HG03175 (cell line): ENCODE measurements at regions not wholly inside any gene's neighbourhood (a gene's known extent, or its start where the extent isn't known, plus 50 kb on each side); places are given as distances from the start of the nearest gene placed in this dataset.

Source experiments
- ATAC-seq: cut with Tn5 transposase; IDR thresholded peaks from one replicate; pipeline ENCODE4 v1.9.1; 2021; ENCODE audit warnings: mild to moderate bottlenecking, moderate library complexity; ENCODE audit not compliant: unreplicated experiment

GRCh38 chrX:40172401-40173142, 74.8 kb upstream of the BCOR start:
- ATAC-seq = no peak

- ATAC-seq = no peak
Observed at GRCh38 chrX:40171513-40172400, 74.0 kb upstream of the BCOR start.

GRCh38 chrX:40170830-40171512, 73.2 kb upstream of the BCOR start:
- no peak for ATAC-seq

- ATAC-seq = peak; percentile 61
Observed at GRCh38 chrX:40169193-40170101, 71.7 kb upstream of the BCOR start.

DNA sequence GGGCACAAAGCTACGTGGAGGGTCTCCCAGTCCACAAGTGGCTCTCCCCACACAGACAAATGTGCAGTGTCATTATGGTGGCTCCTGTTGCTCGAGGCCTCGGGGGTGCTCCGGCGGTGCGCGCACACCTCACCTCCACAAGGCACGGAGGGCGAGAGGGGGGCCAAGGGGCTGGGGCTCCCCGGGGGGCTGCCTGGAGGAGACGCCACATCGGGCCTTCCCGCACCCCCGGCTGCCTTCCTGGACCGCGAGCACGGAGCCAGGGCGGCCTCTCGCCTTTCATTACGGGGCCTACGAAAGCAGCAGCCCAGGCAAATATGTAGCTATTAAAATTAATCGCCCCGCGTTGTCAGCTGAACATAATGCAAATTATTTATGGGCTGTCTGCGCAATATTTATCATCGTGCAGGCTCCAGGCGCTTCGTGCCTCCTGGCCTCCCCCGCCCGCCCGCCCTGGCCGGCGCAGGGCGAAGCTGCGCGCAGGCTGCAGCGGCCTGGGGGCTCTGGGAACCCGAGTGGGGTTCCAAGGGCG, 70.8 kb upstream of the BCOR start:
- no peak for ATAC-seq

- ATAC-seq = no peak
Observed at GRCh38 chrX:40167850-40168479, 70.2 kb upstream of the BCOR start.

GRCh38 chrX:40167233-40167849, 69.6 kb upstream of the BCOR start:
- no peak for ATAC-seq

DNA sequence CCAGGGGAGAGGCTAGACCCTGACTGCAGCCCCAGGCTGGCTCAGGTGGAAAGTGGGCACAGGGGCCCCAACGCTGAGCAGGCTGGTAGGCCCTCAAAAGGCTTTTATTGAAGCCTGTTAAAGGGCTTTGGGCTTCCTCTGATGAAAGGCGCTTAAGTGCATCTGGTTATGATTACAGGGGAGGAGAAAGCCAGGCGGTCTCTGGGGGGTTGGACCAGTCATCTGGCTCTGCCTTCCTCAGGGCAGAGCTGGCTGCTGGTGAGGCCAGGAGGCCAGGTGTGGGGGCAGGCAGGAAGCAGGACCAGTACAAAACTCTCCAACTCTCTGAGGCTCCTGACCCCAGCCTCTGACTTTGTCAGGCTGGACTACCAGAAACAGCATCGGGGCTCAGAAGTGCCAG, 68.8 kb upstream of the BCOR start:
- ATAC-seq = no peak

DNA sequence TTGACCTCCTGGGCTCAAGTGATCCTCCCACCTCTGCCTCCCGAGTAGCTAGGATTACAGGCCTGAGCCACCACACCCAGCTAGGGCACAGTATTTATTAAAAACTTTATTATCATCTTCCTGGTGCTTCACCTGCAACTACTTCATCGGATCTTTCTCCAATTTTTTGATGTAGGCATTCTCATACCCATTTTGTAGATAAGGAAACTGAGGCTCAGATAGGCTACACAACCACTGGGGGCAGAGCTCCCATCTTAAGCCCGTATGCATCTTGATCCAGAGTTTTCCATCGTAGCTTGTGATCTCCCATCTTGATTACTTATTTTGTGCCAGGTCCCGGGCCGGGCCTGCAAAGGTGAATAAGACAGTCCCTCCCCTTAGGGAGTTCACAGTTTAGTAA, 68.1 kb upstream of the BCOR start:
- no peak for ATAC-seq

DNA sequence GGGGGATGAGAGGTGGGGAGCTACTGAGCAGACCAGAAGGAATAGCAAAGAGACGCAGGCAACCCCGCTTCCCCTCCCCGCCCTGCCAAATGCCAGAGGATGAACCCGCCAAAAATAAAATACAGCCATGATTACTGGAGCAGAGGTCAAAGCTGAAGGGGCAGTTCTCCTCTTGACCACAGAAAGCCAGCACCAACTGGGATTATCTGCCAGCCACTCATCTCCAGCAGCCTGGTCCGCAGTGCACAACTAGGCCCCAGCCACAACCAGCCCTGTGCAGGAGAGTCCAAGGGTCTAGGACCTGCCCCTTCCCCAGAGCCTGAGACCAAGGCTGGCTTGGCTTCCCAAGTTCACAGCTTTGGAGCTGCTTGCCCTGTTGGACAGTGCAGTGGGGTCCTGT, 67.4 kb upstream of the BCOR start:
- no peak for ATAC-seq

DNA sequence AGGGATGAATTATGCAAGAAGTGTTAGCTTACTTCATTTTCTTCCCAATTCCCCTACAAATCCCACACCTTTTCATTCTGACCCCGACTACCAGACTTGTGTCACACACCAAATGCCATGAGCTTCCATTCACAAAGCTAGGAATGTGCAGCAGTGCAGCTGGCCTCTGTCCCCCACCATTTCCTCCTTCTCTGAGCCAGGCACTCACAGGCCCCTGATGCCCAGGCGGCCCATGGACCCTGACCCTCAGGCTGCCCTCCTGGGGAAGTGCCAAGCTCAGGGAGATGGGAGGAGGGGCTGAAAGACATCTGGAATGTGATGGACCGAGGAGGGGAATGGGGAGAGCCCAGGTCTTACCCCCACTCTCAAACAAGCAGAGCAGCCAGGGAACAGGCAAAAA, 67.0 kb upstream of the BCOR start:
- ATAC-seq = no peak

- ATAC-seq = peak; percentile 45
Observed at GRCh38 chrX:40158036-40158706, 60.4 kb upstream of the BCOR start.

DNA sequence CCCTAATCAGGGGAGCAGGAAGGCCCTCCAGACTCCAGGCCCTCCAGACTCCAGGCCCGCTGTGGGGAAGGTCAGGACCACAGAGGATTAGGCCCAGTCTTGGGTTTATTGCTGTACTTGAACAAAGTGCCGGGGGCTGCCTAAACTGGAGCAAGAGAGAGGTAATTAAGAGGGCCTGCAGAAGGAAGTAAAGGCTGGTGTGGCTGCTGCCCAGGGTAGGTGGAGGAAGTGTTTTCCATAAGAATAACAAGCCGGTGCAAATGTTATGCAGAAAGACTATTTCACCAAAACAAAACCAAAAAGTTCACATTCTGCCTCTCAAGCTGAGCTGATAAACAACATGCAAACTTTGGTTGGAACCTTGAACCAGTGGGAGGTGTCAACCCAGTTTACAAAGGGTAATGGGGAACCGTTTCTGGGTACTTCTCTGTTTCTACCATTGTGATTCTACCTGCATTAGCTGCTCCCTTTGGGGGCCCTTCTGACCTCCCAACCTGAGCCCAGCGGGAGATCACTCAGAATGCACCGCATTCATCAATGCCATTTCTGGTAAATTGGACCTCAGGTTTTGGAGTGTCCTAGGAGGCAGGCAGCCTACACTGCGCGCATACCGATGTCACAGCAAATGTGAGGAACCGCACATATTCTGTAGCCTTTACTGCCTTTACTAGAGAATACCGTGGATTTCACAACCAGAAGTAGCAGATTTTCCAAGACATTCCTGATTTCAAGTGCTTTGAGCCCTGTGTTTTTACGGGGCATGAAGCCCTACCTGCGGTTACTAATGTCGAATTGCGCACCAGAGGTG, 59.7 kb upstream of the BCOR start:
- no peak for ATAC-seq

DNA sequence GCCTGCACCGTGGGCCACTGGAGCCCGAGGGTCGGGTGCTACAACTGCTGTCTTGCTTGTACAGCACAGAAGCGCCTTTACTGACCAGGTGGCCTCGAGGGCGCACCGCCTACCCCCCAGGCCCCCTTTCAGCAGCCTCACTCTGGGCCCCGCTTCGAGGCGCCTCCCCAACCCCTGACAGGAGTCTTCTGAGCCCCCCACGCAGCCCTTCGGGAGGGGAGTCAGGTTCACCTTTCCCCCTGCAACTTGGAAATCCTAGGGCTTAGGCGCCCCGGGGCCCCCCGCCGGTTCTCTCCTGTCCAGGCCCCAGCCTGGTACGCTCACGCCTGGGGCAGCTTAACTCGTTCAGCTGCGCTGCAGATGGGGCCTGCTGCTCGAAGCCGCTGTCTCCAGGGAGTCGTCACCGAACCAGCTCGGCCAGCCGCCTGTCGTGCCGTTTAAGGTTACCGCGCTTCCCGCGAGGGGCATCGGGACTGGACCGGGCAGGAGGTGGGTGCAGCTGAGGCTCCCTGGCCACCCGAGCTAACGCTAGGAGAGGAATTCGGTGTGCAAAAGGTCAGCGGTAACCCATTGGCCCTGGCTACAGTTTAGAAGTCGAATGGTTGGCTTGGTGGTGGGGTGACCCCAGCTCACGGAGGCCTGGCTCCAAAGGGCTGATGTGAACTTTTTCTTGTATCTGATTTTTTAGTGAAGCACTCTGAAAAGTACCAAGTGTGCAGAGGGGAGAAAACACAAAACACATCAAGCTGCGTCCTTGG, 58.9 kb upstream of the BCOR start:
- no peak for ATAC-seq

DNA sequence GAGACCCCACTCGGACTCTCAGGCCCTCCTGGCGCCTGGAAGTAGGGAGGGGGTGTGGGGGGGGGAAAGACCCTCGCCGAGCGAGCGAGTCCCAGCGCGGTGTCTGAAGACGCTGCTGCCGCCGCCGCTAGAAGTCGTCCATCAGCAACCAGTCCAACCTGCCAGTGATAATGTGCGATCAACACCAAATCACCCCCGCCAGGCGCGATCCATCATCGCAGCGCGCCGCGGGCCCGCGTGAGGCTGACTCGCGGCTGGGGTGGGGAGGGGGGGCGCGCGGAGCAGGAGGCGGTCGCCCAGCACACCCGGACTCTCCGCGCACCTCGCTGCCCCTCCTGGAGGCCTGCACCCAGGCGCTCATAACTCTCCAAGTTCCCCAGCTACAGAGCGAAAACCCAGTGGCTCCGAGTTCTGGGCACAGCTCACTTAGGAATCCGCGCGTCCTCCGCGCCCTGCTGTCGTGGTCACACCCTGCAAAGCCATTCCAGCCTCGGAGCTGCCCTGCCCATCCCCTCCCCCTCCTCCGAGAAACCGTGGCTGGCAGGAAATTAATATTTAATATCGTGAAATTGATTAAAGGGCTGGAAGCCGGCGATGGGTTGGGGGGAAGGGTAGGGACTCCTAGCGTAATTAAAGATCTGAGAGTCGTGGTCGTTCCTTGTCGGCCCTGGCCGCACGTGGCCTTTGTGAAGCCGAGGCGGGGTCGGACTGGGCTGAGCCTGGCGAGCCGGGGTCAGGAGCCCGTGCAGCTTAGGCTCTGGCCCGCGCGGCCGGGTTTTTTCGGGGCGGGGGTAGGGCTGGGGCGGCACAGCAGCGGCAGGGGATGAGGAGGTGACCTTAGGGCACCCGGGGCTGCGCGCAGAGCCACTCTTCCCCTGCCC, 58.1 kb upstream of the BCOR start:
- ATAC-seq = no peak

DNA sequence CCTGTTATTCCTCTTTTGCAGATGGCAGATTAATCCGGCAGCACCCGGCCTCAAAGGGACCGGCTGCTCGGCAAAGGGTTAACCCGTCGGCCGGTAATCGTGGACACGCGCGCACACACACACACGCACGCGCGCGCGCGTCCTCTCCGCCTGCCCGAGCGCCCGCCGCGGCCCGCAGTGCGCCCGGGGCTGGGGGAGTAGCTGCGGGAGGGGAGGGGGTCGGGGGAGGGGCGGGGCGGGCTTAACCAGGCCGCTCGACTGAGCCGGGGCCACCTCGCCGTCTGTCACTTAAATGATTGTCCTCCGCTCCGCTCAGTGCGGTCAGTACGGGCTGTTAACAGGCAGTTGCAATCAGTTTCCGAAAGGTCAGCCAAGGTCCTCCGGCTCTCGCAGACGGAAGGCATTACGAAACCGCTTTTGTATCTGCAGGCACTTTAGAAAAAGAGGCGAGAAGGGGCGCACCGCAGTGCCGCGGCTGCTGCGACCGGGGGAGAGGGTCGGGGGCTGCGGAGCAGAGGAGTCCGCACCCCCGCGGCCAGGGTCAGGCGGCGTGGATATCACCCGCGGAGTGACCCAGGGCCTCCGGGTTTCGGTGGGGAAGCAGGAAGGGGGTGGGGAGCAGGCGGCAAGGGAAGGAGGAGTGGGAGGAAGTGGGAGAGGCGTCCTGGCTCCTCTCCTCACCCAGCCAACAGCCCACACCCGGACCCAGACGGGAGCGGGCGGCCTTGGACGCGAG, 57.3 kb upstream of the BCOR start:
- ATAC-seq = no peak
